OCI-LY3 (cell line): ENCODE measurements at regions not wholly inside any gene's neighbourhood (a gene's known extent, or its start where the extent isn't known, plus 50 kb on each side); places are given as distances from the start of the nearest gene placed in this dataset.

Experiments
- H2AFZ ChIP-seq: fragments of 200-600, 300-600 bp; shearing (Covaris generic); 2 replicates; pipeline ENCODE4 v1.6.0; 2014; ENCODE audit warnings: antibody characterized with exemption, low read depth, low read length
- H3K27ac ChIP-seq: fragments of 200-600, 300-600 bp; sonication (generic); 2 replicates; pipeline ENCODE4 v1.5.1; 2014; ENCODE audit warnings: mild to moderate bottlenecking, low read length, moderate library complexity, mixed read lengths
- H3K27me3 ChIP-seq: fragments of 200-600, 300-600 bp; sonication (generic); 2 replicates; pipeline ENCODE4 v1.6.1; 2014; ENCODE audit warnings: low read depth, low read length, mixed read lengths
- H3K36me3 ChIP-seq: fragments of 200-600, 300-600 bp; sonication (generic); replicated peaks from 2 replicates; pipeline ENCODE3; 2014; ENCODE audit warnings: low read depth, low read length, mixed read lengths
- H3K4me1 ChIP-seq: fragments of 300-600, 200-600 bp; sonication (generic); 2 replicates; pipeline ENCODE4 v1.6.1; 2014; ENCODE audit warnings: low read length, mixed read lengths
- H3K4me2 ChIP-seq: fragments of 200-600, 300-600 bp; sonication (generic); 2 replicates; pipeline ENCODE4 v1.6.1; 2014; ENCODE audit warnings: low read length, mixed read lengths
- H3K4me3 ChIP-seq: fragments of 300-600, 200-600 bp; sonication (generic); 2 replicates; pipeline ENCODE4 v1.5.1; 2014; ENCODE audit warnings: antibody characterized with exemption, mild to moderate bottlenecking, low read length, moderate library complexity
- H3K79me2 ChIP-seq: fragments of 300-600, 200-600 bp; shearing (Covaris generic); 2 replicates; pipeline ENCODE4 v1.6.1; 2014; ENCODE audit warnings: mild to moderate bottlenecking, low read length, mixed read lengths
- H3K9ac ChIP-seq: fragments of 300-600, 200-600 bp; shearing (Covaris generic); 2 replicates; pipeline ENCODE4 v1.6.0; 2014; ENCODE audit warnings: mild to moderate bottlenecking, low read length, moderate library complexity
- H3K9me3 ChIP-seq: fragments of 200-600, 300-600 bp; shearing (Covaris generic); 2 replicates; pipeline ENCODE4 v1.6.1; 2014; ENCODE audit warnings: low read length, mixed read lengths; ENCODE audit not compliant: insufficient read depth
- H4K20me1 ChIP-seq: fragments of 200-600, 300-600 bp; sonication (generic); 2 replicates; pipeline ENCODE4 v1.6.1; 2016; ENCODE audit warnings: low read length, mixed read lengths; ENCODE audit not compliant: insufficient read depth
- CTCF ChIP-seq: fragments of 200-600, 300-600 bp; sonication (generic); IDR thresholded peaks from 2 replicates; pipeline ENCODE4 v1.5.1; 2014; ENCODE audit warnings: antibody characterized with exemption, low read length, low read depth
- EZH2phosphoT487 ChIP-seq: fragments of 200-600 bp; shearing (Covaris generic); IDR thresholded peaks from 2 replicates; pipeline ENCODE4 v1.6.1; 2018; ENCODE audit warnings: antibody characterized with exemption, mixed run types, low read depth

GRCh38 chr2:16275131-16275530 is 334.8 kb downstream of the MYCN start:
- H3K36me3 ChIP-seq, result no peaks in the 10 kb centered on the region
- H3K4me1 ChIP-seq, result no peaks in the 10 kb centered on the region
- H3K4me3 ChIP-seq, result no peak overlapping the region
- TF ChIP-seq EZH2phosphoT487 (no peak), CTCF (no peak)
- no peak overlapping the region for H3K4me2 ChIP-seq
- no peaks in the 10 kb centered on the region for H4K20me1 ChIP-seq
- no peak overlapping the region for H3K9ac ChIP-seq
- peaks cover 9% of the 10 kb centered on the region for H3K27me3 ChIP-seq
- H2AFZ ChIP-seq, result no peak overlapping the region
- no peaks in the 10 kb centered on the region for H3K9me3 ChIP-seq
- H3K79me2 ChIP-seq, result no peaks in the 10 kb centered on the region
- H3K27ac ChIP-seq, result no peak overlapping the region

- Histone ChIP-seq H3K4me2 (no peak overlapping the region), H3K27ac (no peak overlapping the region), H3K4me1 (no peaks in the 10 kb centered on the region), H3K9ac (no peak overlapping the region), H3K79me2 (no peaks in the 10 kb centered on the region), H3K36me3 (no peaks in the 10 kb centered on the region), H3K9me3 (no peaks in the 10 kb centered on the region), H3K4me3 (no peak overlapping the region), H3K27me3 (peaks cover 9% of the 10 kb centered on the region), H2AFZ (no peak overlapping the region), H4K20me1 (no peaks in the 10 kb centered on the region)
- no peak for TF ChIP-seq EZH2phosphoT487
- TF ChIP-seq CTCF, result no peak
These were observed 332.8 kb downstream of the MYCN start for GRCh38 chr2:16273111-16273510.

- no peak overlapping the region for H3K4me3 ChIP-seq
- H3K27me3 ChIP-seq, result peaks cover 9% of the 10 kb centered on the region
- H3K4me2 ChIP-seq, result no peak overlapping the region
- H4K20me1 ChIP-seq, result no peaks in the 10 kb centered on the region
- H3K27ac ChIP-seq, result no peak overlapping the region
- no peaks in the 10 kb centered on the region for H3K79me2 ChIP-seq
- H2AFZ ChIP-seq, result no peak overlapping the region
- no peak overlapping the region for H3K9ac ChIP-seq
- TF ChIP-seq CTCF (no peak), EZH2phosphoT487 (no peak)
- no peaks in the 10 kb centered on the region for H3K36me3 ChIP-seq
- no peaks in the 10 kb centered on the region for H3K9me3 ChIP-seq
- no peaks in the 10 kb centered on the region for H3K4me1 ChIP-seq
These were observed 331.9 kb downstream of the MYCN start for GRCh38 chr2:16272038-16272788.

GRCh38 chr2:16271231-16271896 is 331.0 kb downstream of the MYCN start:
- TF ChIP-seq CTCF (no peak), EZH2phosphoT487 (no peak)
- Histone ChIP-seq H3K4me2 (no peak overlapping the region), H3K36me3 (no peaks in the 10 kb centered on the region)

More at GRCh38 chr2:16271231-16271896, 331.0 kb downstream of the MYCN start:
- no peak overlapping the region for H3K4me3 ChIP-seq
- H4K20me1 ChIP-seq, result no peaks in the 10 kb centered on the region
- H3K9ac ChIP-seq, result no peak overlapping the region
- no peak overlapping the region for H2AFZ ChIP-seq
- no peaks in the 10 kb centered on the region for H3K79me2 ChIP-seq
- no peaks in the 10 kb centered on the region for H3K9me3 ChIP-seq
- H3K4me1 ChIP-seq, result no peaks in the 10 kb centered on the region
- no peak overlapping the region for H3K27ac ChIP-seq
- H3K27me3 ChIP-seq, result peaks cover 7% of the 10 kb centered on the region
